IPS DF 6.9 (cell line): ENCODE measurements at regions not wholly inside any gene's neighbourhood (a gene's known extent, or its start where the extent isn't known, plus 50 kb on each side); places are given as distances from the start of the nearest gene placed in this dataset.

Experiments used
- DNase-seq: peaks from one replicate; pipeline ENCODE4 v3.0.0-alpha.2; 2013; ENCODE audit warnings: low read depth, low spot score
- H3K27ac ChIP-seq: one replicate; pipeline ENCODE4 v1.5.1; 2013; ENCODE audit warnings: low read length, control low read depth
- H3K27me3 ChIP-seq: 2 replicates; pipeline ENCODE4 v1.6.1; 2013; ENCODE audit warnings: mild to moderate bottlenecking, low read length; ENCODE audit not compliant: control insufficient read depth, insufficient read depth
- H3K36me3 ChIP-seq: 2 replicates; pipeline ENCODE4 v1.6.1; 2013; ENCODE audit warnings: low read length; ENCODE audit not compliant: control insufficient read depth, insufficient read depth
- H3K4me1 ChIP-seq: 2 replicates; pipeline ENCODE4 v1.6.1; 2013; ENCODE audit warnings: low read length; ENCODE audit not compliant: control insufficient read depth, insufficient read depth
- H3K4me3 ChIP-seq: 2 replicates; pipeline ENCODE4 v1.5.1; 2013; ENCODE audit warnings: mild to moderate bottlenecking, low read length
- H3K9me3 ChIP-seq: 2 replicates; pipeline ENCODE4 v1.6.1; 2013; ENCODE audit warnings: low read length, inconsistent platforms; ENCODE audit not compliant: control insufficient read depth, insufficient read depth
- WGBS: extraction: QIAGEN DNeasy Blood & Tissue Kit; methylation state at CpG from one replicate; pipeline ENCODE4 v1.1.7; 2013; ENCODE audit warnings: mixed read lengths, missing lambda C conversion rate; ENCODE audit not compliant: insufficient read length, insufficient coverage; 5-methylcytosine and 5-hydroxymethylcytosine counted together

GRCh38 chr18:47331026-47331425 lies 79.6 kb upstream of the SKOR2 start:
- Histone ChIP-seq H3K27ac (no peak overlapping the region), H3K27me3 (no peaks in the 10 kb centered on the region)
- no CpG with 5 or more reads among the region's 7 CpGs for WGBS

GRCh38 chr18:47323158-47323557 lies 71.7 kb upstream of the SKOR2 start:
- no peak overlapping the region for H3K4me3 ChIP-seq
- no peak overlapping the region for H3K27ac ChIP-seq
- no peaks in the 10 kb centered on the region for H3K9me3 ChIP-seq
- no peaks in the 10 kb centered on the region for H3K27me3 ChIP-seq
- no peaks in the 10 kb centered on the region for H3K36me3 ChIP-seq
- no peaks in the 10 kb centered on the region for H3K4me1 ChIP-seq
- no peak for DNase-seq
- no CpG with 5 or more reads among the region's 3 CpGs for WGBS

More at GRCh38 chr18:47331026-47331425, 79.6 kb upstream of the SKOR2 start:
- H3K4me1 ChIP-seq: no peaks in the 10 kb centered on the region; the same call in 1 of the 2 replicates
- no peaks in the 10 kb centered on the region for H3K9me3 ChIP-seq
- DNase-seq: no peak
- H3K4me3 ChIP-seq: no peak overlapping the region
- no peaks in the 10 kb centered on the region for H3K36me3 ChIP-seq

- Histone ChIP-seq H3K4me3 (no peak overlapping the region), H3K4me1 (no peaks in the 10 kb centered on the region), H3K9me3 (no peaks in the 10 kb centered on the region), H3K27me3 (no peaks in the 10 kb centered on the region), H3K36me3 (no peaks in the 10 kb centered on the region), H3K27ac (no peak overlapping the region)
- WGBS: no CpG with 5 or more reads among the region's 3 CpGs
- no peak for DNase-seq
These were observed 70.4 kb upstream of the SKOR2 start for GRCh38 chr18:47321815-47322214.

GRCh38 chr18:47317824-47318508 lies 66.5 kb upstream of the SKOR2 start:
- WGBS: no CpG with 5 or more reads among the region's 1 CpG
- no peaks in the 10 kb centered on the region for H3K4me1 ChIP-seq
- H3K27ac ChIP-seq: no peak overlapping the region
- no peaks in the 10 kb centered on the region for H3K27me3 ChIP-seq
- H3K9me3 ChIP-seq: no peaks in the 10 kb centered on the region
- H3K36me3 ChIP-seq: no peaks in the 10 kb centered on the region
- no peak overlapping the region for H3K4me3 ChIP-seq
- no peak for DNase-seq

GRCh38 chr18:47316924-47317323 lies 65.5 kb upstream of the SKOR2 start:
- H3K9me3 ChIP-seq: no peaks in the 10 kb centered on the region

GRCh38 chr18:47313901-47314300 lies 62.4 kb upstream of the SKOR2 start:
- H3K27ac ChIP-seq: no peak overlapping the region
- WGBS: no CpG with 5 or more reads among the region's 4 CpGs
- no peak for DNase-seq
- H3K36me3 ChIP-seq: no peaks in the 10 kb centered on the region
- H3K9me3 ChIP-seq: no peaks in the 10 kb centered on the region
- no peaks in the 10 kb centered on the region for H3K4me1 ChIP-seq
- H3K4me3 ChIP-seq: no peak overlapping the region
- no peaks in the 10 kb centered on the region for H3K27me3 ChIP-seq

More at GRCh38 chr18:47316924-47317323, 65.5 kb upstream of the SKOR2 start:
- Histone ChIP-seq H3K27ac (no peak overlapping the region), H3K36me3 (no peaks in the 10 kb centered on the region), H3K4me3 (no peak overlapping the region), H3K4me1 (no peaks in the 10 kb centered on the region), H3K27me3 (no peaks in the 10 kb centered on the region)
- DNase-seq: no peak
- WGBS: no CpG with 5 or more reads among the region's 4 CpGs

- no peaks in the 10 kb centered on the region for H3K4me1 ChIP-seq
- no CpG with 5 or more reads among the region's 2 CpGs for WGBS
- H3K4me3 ChIP-seq: no peak overlapping the region
- DNase-seq: no peak
- no peaks in the 10 kb centered on the region for H3K27me3 ChIP-seq
- H3K27ac ChIP-seq: no peak overlapping the region
- no peaks in the 10 kb centered on the region for H3K36me3 ChIP-seq
- H3K9me3 ChIP-seq: no peaks in the 10 kb centered on the region
These were observed 60.1 kb upstream of the SKOR2 start for GRCh38 chr18:47311585-47311984.
